Keratinocyte (primary cell): ENCODE measurements at regions not wholly inside any gene's neighbourhood (a gene's known extent, or its start where the extent isn't known, plus 50 kb on each side); places are given as distances from the start of the nearest gene placed in this dataset.

Source experiments
- CTCF ChIP-seq, 3 experiments: IDR thresholded peaks in 1 of 3; conservative IDR thresholded peaks in 1 of 3; optimal IDR thresholded peaks in 1 of 3; 2 replicates in 2 of 3; 3 replicates in 1 of 3; pipeline versions ENCODE3 to v1.5.1; 2011; ENCODE audit warnings: low read length in 3 of 3, mild to moderate bottlenecking in 3 of 3, moderate library complexity in 2 of 3, control low read depth in 1 of 3, inconsistent platforms in 1 of 3; ENCODE audit not compliant: insufficient read depth in 2 of 3; ENCODE audit errors: extremely low read depth in 1 of 3
- EZH2 ChIP-seq: IDR thresholded peaks from one replicate; pipeline ENCODE4 v1.6.1; 2012; ENCODE audit warnings: inconsistent platforms, mild to moderate bottlenecking, low read length, moderate library complexity

- TF ChIP-seq CTCF (optimal IDR thresholded peaks at IDR 0.05 in 1 of 3, IDR thresholded peaks at IDR 0.05 in 1 of 3, conservative IDR thresholded peaks at IDR 0.05 in 1 of 3; ENCODE audit: extremely low read depth in 1 of 3, insufficient read depth in 2 of 3, low read length in 3 of 3): no peak
- TF ChIP-seq EZH2: no peak
These were observed 1203.3 kb downstream of the UQCRFS1 start for GRCh38 chr19:28009696-28010095.
